HFFc6 (cell line): ENCODE measurements at regions not wholly inside any gene's neighbourhood (a gene's known extent, or its start where the extent isn't known, plus 50 kb on each side); places are given as distances from the start of the nearest gene placed in this dataset.

Experiments
- DNase-seq: peaks from one replicate; pipeline ENCODE4 v3.0.0-alpha.2; 2018
- H3K27ac Mint-ChIP-seq: 2 replicates; pipeline ENCODE4 v1.8.0; 2020; ENCODE audit warnings: mild to moderate bottlenecking, mixed read lengths
- H3K27me3 Mint-ChIP-seq: 2 replicates; pipeline ENCODE4 v1.8.0; 2021; ENCODE audit warnings: mild to moderate bottlenecking, moderate library complexity, mixed read lengths; ENCODE audit not compliant: insufficient read depth
- H3K36me3 Mint-ChIP-seq: 2 replicates; pipeline ENCODE4 v1.8.0; 2021; ENCODE audit warnings: low read depth, mixed read lengths
- H3K4me1 Mint-ChIP-seq: 2 replicates; pipeline ENCODE4 v1.8.0; 2020; ENCODE audit warnings: low read depth, mixed read lengths
- H3K4me3 Mint-ChIP-seq: 2 replicates; pipeline ENCODE4 v1.8.0; 2020; ENCODE audit warnings: mild to moderate bottlenecking, moderate library complexity, mixed read lengths
- H3K9me3 Mint-ChIP-seq: 2 replicates; pipeline ENCODE4 v1.8.0; 2020; ENCODE audit warnings: mild to moderate bottlenecking, mixed read lengths
- TF ChIP-seq, protein P1 (sequence below): fragments of 200-600 bp; sonication (generic); IDR thresholded peaks from 2 replicates; pipeline ENCODE4 v1.5.0; 2021; ENCODE audit warnings: antibody characterized with exemption, mild to moderate bottlenecking

DNA sequence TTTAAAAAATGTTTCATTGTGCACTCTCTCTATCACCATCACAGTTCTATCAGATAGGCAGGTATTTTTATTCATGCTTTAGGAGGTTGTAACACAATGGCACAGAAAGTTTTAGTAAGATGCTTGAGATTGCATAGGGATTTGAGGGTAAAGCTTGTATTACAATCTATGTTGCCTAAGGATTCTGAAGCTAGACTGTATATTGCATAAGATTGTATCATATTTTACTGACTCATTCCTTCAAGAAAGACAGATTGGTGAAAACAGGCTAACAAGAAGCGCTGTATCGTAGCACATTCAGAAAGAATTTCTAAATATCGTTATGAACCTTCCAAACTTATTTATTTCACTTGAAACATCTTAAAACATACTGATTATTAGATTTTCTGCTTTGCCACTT is 577.7 kb downstream of the EBF1 start:
- TF ChIP-seq, protein P1, sequence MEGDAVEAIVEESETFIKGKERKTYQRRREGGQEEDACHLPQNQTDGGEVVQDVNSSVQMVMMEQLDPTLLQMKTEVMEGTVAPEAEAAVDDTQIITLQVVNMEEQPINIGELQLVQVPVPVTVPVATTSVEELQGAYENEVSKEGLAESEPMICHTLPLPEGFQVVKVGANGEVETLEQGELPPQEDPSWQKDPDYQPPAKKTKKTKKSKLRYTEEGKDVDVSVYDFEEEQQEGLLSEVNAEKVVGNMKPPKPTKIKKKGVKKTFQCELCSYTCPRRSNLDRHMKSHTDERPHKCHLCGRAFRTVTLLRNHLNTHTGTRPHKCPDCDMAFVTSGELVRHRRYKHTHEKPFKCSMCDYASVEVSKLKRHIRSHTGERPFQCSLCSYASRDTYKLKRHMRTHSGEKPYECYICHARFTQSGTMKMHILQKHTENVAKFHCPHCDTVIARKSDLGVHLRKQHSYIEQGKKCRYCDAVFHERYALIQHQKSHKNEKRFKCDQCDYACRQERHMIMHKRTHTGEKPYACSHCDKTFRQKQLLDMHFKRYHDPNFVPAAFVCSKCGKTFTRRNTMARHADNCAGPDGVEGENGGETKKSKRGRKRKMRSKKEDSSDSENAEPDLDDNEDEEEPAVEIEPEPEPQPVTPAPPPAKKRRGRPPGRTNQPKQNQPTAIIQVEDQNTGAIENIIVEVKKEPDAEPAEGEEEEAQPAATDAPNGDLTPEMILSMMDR: no peak
- no peak for DNase-seq
- Mint-ChIP-seq H3K27me3 (no peaks in the 10 kb centered on the region), H3K4me1 (no peaks in the 10 kb centered on the region), H3K4me3 (no peak overlapping the region), H3K9me3 (peaks cover 7% of the 10 kb centered on the region), H3K27ac (no peak overlapping the region), H3K36me3 (no peaks in the 10 kb centered on the region)

DNA sequence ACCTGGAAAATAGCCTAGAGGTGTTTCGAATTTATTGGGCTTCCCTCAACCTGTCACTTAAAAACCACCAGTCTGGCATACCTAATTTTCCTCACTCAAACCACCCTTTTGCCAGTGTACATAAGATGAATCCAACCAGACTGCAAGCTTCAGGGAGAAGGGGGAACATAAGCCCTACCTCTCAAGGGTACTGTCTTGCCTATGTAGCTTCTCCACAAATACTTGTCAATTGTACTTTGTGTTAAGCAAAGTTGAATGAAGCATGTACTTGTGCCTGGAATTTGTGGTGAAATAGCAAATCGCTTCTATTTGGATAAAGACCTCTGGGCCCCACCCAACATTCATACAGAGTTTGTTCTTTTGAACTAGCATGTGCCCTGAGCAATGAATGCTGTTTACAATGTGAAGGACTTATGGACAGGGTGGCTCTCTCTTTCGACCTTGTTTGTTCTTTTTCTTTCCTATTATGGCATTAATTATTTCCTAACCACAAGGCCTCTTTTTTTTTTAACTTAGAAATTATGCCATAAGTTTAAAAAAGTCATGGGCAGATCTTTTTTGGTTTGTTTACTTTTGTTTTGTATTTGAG is 580.2 kb downstream of the EBF1 start:
- Mint-ChIP-seq H3K4me1 (no peaks in the 10 kb centered on the region), H3K27me3 (no peaks in the 10 kb centered on the region), H3K4me3 (no peak overlapping the region), H3K9me3 (peaks cover 10% of the 10 kb centered on the region), H3K27ac (no peak overlapping the region), H3K36me3 (no peaks in the 10 kb centered on the region)
- DNase-seq: no peak
- TF ChIP-seq, protein P1: no peak

DNA sequence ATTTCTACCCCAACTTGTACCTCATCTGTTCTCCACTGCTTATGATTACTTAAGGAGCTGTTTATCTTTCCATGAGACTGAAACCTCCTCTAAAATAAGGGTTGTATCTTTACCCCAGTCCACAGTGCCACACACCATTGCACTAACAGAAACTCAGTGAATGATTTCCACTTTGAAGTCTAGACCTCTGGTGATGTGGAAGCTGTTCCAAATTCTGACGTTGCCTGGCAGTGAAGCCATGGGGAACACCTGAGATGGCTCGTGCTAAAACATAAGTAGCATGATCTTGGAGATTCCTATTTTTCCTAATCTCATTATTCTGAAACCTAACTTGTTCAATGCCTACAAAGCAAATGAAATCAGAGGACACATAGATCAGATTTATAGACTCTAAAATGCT is 583.2 kb downstream of the EBF1 start:
- no peaks in the 10 kb centered on the region for H3K4me1 Mint-ChIP-seq
- H3K27me3 Mint-ChIP-seq: no peaks in the 10 kb centered on the region
- no peaks in the 10 kb centered on the region for H3K36me3 Mint-ChIP-seq
- H3K27ac Mint-ChIP-seq: no peak overlapping the region
- DNase-seq: no peak
- H3K9me3 Mint-ChIP-seq: peaks cover 10% of the 10 kb centered on the region
- H3K4me3 Mint-ChIP-seq: no peak overlapping the region
- TF ChIP-seq, protein P1: no peak

DNA sequence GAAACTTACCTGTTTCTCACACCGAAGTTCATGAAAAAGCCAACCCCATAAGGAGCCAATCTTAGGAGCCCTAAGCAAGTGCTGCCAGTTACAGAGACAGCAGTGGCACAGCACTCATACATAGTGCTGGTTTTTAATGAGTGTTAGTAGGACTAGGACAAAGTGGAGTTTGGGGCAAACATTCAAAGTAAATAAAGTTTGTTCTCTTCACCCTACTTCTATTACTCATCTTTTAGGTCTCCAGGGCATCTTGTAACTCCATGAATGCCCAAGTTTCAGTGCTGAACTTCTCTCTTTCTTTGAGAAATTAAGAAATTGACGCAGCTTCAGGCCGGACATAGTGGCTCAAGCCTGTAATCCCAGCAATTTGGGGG is 584.7 kb downstream of the EBF1 start:
- DNase-seq: no peak
- TF ChIP-seq, protein P1: no peak
- no peaks in the 10 kb centered on the region for H3K27me3 Mint-ChIP-seq

DNA sequence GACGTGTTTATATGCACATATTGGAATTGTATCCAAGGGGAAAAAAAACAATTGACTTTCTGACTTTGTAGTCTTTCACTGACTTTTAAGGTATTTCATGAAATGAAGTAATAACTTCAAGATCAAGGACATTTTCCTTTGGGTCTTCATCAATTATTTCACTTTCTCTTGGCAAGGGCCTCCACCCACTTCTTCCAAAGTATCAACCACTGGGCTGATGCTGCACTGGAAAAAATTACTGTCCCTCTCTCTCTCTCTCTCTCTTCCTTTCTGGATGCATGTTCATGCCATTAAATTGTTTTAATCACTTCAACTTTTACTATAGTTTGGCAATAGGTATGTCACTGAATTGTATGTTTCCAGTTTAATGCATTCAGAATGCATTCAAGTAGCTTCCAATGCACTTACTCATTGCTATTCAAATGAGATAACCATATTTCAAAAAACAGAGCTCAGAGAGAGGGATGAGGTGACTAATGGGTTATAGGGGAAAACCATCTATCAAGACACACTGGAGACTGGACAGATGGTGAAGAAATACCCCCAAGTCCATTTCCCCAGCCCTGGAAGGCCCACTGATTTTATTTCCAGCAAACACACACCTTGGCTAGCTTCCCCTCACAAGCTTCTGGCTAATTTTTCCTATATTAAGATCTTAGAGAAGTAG is 585.3 kb downstream of the EBF1 start:
- H3K9me3 Mint-ChIP-seq: peaks cover 7% of the 10 kb centered on the region; the same call in 1 of the 2 replicates
- no peaks in the 10 kb centered on the region for H3K4me1 Mint-ChIP-seq
- no peaks in the 10 kb centered on the region for H3K36me3 Mint-ChIP-seq
- no peak for DNase-seq
- TF ChIP-seq, protein P1: no peak
- no peak overlapping the region for H3K4me3 Mint-ChIP-seq
- H3K27me3 Mint-ChIP-seq: no peaks in the 10 kb centered on the region; the same call in 1 of the 2 replicates
- H3K27ac Mint-ChIP-seq: no peak overlapping the region

More for the DNA sequence above, 584.7 kb downstream of the EBF1 start:
- no peak overlapping the region for H3K27ac Mint-ChIP-seq
- H3K4me3 Mint-ChIP-seq: no peak overlapping the region
- no peaks in the 10 kb centered on the region for H3K36me3 Mint-ChIP-seq
- peaks cover 10% of the 10 kb centered on the region for H3K9me3 Mint-ChIP-seq
- no peaks in the 10 kb centered on the region for H3K4me1 Mint-ChIP-seq
